ENCODE measurements at regions not wholly inside any gene's neighbourhood (a gene's known extent, or its start where the extent isn't known, plus 50 kb on each side); places are given as distances from the start of the nearest gene placed in this dataset.

DNA sequence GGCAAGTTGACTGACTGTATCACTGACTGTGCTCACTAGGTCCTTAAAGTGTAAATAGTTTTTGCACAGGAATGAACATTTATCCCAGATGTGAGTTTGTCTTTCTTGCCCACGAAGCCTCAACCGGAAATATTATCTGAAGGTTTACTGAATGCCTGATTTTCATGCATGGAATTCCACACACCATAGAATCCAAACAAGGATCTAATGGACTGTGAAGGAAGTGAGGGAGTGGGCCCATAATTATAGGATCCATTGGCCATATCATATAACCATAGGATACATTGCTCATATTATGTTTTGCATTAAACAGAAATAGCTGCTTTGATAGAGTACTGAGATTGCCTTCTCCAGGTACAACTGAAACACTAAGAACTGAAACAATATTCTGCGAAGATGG, 1057.2 kb upstream of the EDIL3 start:
- intact Hi-C loops (cut with DNase I; ENCODE audit: low total_unique reads) = no loop called here
- H3K4me1 ChIP-seq = no peaks in the 10 kb centered on the region
- H3K36me3 ChIP-seq = no peaks in the 10 kb centered on the region
- no peak for DNase-seq
- TF ChIP-seq POLR2A (IDR thresholded peaks at IDR 0.05) = no peak
- TF ChIP-seq, protein P1, sequence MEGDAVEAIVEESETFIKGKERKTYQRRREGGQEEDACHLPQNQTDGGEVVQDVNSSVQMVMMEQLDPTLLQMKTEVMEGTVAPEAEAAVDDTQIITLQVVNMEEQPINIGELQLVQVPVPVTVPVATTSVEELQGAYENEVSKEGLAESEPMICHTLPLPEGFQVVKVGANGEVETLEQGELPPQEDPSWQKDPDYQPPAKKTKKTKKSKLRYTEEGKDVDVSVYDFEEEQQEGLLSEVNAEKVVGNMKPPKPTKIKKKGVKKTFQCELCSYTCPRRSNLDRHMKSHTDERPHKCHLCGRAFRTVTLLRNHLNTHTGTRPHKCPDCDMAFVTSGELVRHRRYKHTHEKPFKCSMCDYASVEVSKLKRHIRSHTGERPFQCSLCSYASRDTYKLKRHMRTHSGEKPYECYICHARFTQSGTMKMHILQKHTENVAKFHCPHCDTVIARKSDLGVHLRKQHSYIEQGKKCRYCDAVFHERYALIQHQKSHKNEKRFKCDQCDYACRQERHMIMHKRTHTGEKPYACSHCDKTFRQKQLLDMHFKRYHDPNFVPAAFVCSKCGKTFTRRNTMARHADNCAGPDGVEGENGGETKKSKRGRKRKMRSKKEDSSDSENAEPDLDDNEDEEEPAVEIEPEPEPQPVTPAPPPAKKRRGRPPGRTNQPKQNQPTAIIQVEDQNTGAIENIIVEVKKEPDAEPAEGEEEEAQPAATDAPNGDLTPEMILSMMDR (IDR thresholded peaks at IDR 0.05 in 8 of 11, conservative IDR thresholded peaks at IDR 0.05 in 3 of 11) = no peak
- no peak for TF ChIP-seq POLR2AphosphoS5 (IDR thresholded peaks at IDR 0.05)
- H3K9me3 ChIP-seq = peaks cover 0 to 4% (median 0%) of the 10 kb centered on the region in 8 donors
- no peak overlapping the region for H3K4me3 ChIP-seq
- WGBS, 5 donors = 82 to 92% (median 87%) methylated on average over 3 of the region's 3 CpGs
- no peak overlapping the region for H3K27ac ChIP-seq
- H3K27me3 ChIP-seq (replicated peaks in 1 of 7) = no peaks in the 10 kb centered on the region

DNA sequence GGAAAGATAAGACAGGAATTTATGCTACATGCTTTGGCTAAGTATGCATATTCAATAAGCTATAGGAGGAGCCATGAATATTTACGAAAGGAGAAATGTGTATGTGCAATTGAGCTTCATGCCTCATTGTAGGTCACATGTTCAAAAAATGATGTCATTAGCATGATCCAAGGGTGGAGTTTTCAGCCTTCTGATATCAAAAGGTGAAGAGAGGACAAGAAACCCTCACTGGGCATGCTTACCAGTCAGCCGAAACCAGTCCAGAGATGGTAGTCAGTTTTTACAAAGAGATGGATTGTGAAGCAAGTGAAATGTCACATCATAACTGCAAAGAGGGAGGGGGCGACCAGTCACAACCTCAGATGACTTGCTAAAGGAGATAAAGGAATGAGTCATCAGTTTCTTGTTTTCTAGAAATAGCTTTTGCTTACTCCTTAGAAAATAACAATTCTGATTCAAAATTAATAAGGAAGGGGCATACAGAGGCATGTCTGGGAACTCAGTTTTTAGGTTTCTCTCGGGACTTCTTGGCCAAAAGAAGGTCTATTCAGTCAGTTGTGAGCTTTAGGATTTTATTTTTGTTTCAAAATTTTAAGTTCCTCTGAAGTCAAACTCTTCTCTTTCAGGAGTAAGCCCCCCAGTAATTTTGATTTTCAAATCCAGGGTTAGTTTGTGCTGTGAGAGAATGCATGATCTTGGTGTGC, 1067.8 kb upstream of the EDIL3 start:
- intact Hi-C loops (cut with DNase I; ENCODE audit: low total_unique reads) = no loop called here
- H3K27ac ChIP-seq = no peak overlapping the region
- H3K4me3 ChIP-seq = no peak overlapping the region
- no peaks in the 10 kb centered on the region for H3K27me3 ChIP-seq (replicated peaks in 1 of 7)
- TF ChIP-seq POLR2A (IDR thresholded peaks at IDR 0.05) (no peak), POLR2AphosphoS5 (IDR thresholded peaks at IDR 0.05) (no peak)
- TF ChIP-seq, protein P1 (IDR thresholded peaks at IDR 0.05 in 8 of 11, conservative IDR thresholded peaks at IDR 0.05 in 3 of 11) = no peak
- H3K4me1 ChIP-seq = no peaks in the 10 kb centered on the region
- WGBS, 5 donors = 80 to 88% (median 84%) methylated on average over 4 of the region's 4 CpGs
- H3K9me3 ChIP-seq = peaks cover 0 to 4% (median 0%) of the 10 kb centered on the region in 8 donors
- H3K36me3 ChIP-seq = no peaks in the 10 kb centered on the region
- no peak for DNase-seq

DNA sequence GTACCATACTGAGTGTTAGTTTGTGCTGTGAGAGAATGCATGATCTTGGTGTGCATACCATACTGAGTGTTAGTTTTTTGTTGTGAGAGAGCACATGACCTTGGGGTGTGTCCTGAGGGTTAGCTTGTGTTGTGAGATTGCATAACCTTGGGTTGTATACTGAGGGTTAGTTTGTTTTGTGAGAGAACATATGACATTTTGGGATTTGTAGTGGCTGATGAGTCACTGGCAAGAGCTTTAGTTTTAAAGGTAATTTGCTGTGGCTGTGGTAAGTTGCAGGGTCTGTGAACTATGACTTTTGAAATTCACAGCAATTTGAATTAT, 1068.3 kb upstream of the EDIL3 start:
- Histone ChIP-seq H3K4me1 (no peaks in the 10 kb centered on the region), H3K27me3 (replicated peaks in 1 of 7) (no peaks in the 10 kb centered on the region), H3K4me3 (no peak overlapping the region), H3K27ac (no peak overlapping the region), H3K9me3 (peaks cover 0 to 4% (median 0%) of the 10 kb centered on the region in 8 donors), H3K36me3 (no peaks in the 10 kb centered on the region)
- intact Hi-C loops (cut with DNase I; ENCODE audit: low total_unique reads) = no loop called here
- DNase-seq = no peak
- TF ChIP-seq POLR2A (IDR thresholded peaks at IDR 0.05) = no peak

DNA sequence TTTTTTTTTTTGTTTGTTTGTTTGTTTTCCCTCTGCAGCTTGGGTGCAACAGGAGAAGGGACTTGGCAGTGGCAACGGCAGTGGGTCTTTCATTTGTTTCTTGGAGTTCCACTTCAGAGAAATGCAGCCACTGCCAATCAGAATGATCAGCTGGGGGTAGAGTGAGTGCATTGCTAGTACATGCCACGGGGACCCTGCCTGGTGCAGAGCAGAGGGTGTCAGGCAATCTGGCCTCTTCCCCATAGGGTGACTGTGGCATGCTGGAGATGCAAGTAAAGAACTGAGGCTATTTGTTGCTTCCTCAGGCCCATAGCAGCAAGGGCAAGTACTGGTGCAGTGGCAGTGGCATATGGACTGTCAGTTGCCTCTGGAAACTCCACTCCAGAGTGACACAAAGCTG, 1073.6 kb upstream of the EDIL3 start:
- H3K27ac ChIP-seq = no peak overlapping the region
- TF ChIP-seq, protein P1 (IDR thresholded peaks at IDR 0.05 in 8 of 11, conservative IDR thresholded peaks at IDR 0.05 in 3 of 11) = no peak
- TF ChIP-seq POLR2AphosphoS5 (IDR thresholded peaks at IDR 0.05) (no peak), POLR2A (IDR thresholded peaks at IDR 0.05) (no peak)
- H3K9me3 ChIP-seq = peaks cover 0 to 22% (median 0%) of the 10 kb centered on the region in 8 donors
- no peaks in the 10 kb centered on the region for H3K36me3 ChIP-seq
- no peak for DNase-seq
- H3K27me3 ChIP-seq (replicated peaks in 1 of 7) = no peaks in the 10 kb centered on the region
- intact Hi-C loops (cut with DNase I; ENCODE audit: low total_unique reads) = no loop called here
- H3K4me1 ChIP-seq = no peaks in the 10 kb centered on the region
- 69 to 94% (median 76%) methylated on average over 2 of the region's 2 CpGs for WGBS, 5 donors
- H3K4me3 ChIP-seq = no peak overlapping the region

DNA sequence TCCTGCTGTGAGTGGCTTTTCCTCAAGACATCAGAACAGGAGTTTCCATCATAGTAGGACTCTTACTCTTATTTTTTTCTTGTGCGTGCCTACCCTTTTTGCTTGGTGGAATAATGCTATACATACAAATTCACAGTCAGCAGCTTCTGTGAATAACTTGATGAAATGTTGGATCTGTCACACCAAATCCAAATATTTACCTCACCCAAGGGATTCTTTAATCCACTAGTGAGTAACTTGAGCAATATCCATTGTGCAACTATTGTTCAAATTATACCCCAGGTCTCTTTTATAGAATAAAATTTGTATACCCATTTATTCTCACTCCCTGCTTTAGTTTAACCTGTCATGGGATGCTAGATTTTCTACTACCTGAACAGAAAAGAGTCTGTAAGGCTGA, 1078.3 kb upstream of the EDIL3 start:
- no peak overlapping the region for H3K27ac ChIP-seq
- no peak overlapping the region for H3K4me3 ChIP-seq
- peaks cover 0 to 42% (median 7%) of the 10 kb centered on the region in 8 donors for H3K9me3 ChIP-seq
- no peak for DNase-seq
- TF ChIP-seq POLR2AphosphoS5 (IDR thresholded peaks at IDR 0.05) (no peak), POLR2A (IDR thresholded peaks at IDR 0.05) (no peak)
- TF ChIP-seq, protein P1 (IDR thresholded peaks at IDR 0.05 in 8 of 11, conservative IDR thresholded peaks at IDR 0.05 in 3 of 11) = no peak
- 83 to 96% (median 86%) methylated on average over 1 of the region's 1 CpG for WGBS, 5 donors
- H3K27me3 ChIP-seq (replicated peaks in 1 of 7) = no peaks in the 10 kb centered on the region
- no peaks in the 10 kb centered on the region for H3K36me3 ChIP-seq
- H3K4me1 ChIP-seq = no peaks in the 10 kb centered on the region
- intact Hi-C loops (cut with DNase I; ENCODE audit: low total_unique reads) = no loop called here
